D721Med (cell line): ENCODE measurements at regions not wholly inside any gene's neighbourhood (a gene's known extent, or its start where the extent isn't known, plus 50 kb on each side); places are given as distances from the start of the nearest gene placed in this dataset.
A peak's percentile ranks its signal among the peaks of the same experiment; 100 is the strongest.

ENCODE experiments used
- DNase-seq: peaks from one replicate; pipeline ENCODE4 v3.0.0; 2011; ENCODE audit warnings: low spot score; ENCODE audit not compliant: insufficient read length
- FAIRE-seq: peaks from 2 replicates; lab custom pipeline; 2011; peaks lifted over from hg19 to GRCh38; lab: Jason Lieb, UNC
- CTCF ChIP-seq: IDR thresholded peaks from 2 replicates; pipeline ENCODE4 v1.5.1; 2012; ENCODE audit warnings: mild to moderate bottlenecking, control low read depth; ENCODE audit not compliant: insufficient read depth; ENCODE audit errors: missing control alignments

- no peak for TF ChIP-seq CTCF
- FAIRE-seq (no peak), DNase-seq (no peak)
Measured at GRCh38 chr7:12968836-12969422, 281.5 kb downstream of the ARL4A start.

GRCh38 chr7:12970626-12971025 is 283.2 kb downstream of the ARL4A start:
- TF ChIP-seq CTCF, result no peak
- DNase-seq, result no peak
- no peak for FAIRE-seq

- FAIRE-seq (peak; percentile 46), DNase-seq (no peak)
- no peak for TF ChIP-seq CTCF
Measured at GRCh38 chr7:12974451-12975166, 287.2 kb downstream of the ARL4A start.

GRCh38 chr7:12975412-12975811 is 288.0 kb downstream of the ARL4A start:
- DNase-seq (no peak), FAIRE-seq (no peak)
- TF ChIP-seq CTCF, result no peak

- no peak for TF ChIP-seq CTCF
- no peak for DNase-seq
- no peak for FAIRE-seq
Measured at GRCh38 chr7:12979181-12979580, 291.7 kb downstream of the ARL4A start.

GRCh38 chr7:12982178-12982577 is 294.7 kb downstream of the ARL4A start:
- FAIRE-seq, result no peak
- no peak for TF ChIP-seq CTCF
- DNase-seq, result no peak

- FAIRE-seq, result no peak
- TF ChIP-seq CTCF, result no peak
- DNase-seq, result no peak
Measured at GRCh38 chr7:12984117-12984516, 296.7 kb downstream of the ARL4A start.
